ENCODE measurements at regions not wholly inside any gene's neighbourhood (a gene's known extent, or its start where the extent isn't known, plus 50 kb on each side); places are given as distances from the start of the nearest gene placed in this dataset.

GRCh38 chr7:96933067-96933645 is 72.2 kb upstream of the DLX6 start:
- DNase-seq = no peak

- DNase-seq = no peak
Measured at GRCh38 chr7:96936621-96937020, 68.7 kb upstream of the DLX6 start.

GRCh38 chr7:96942112-96942511 is 63.2 kb upstream of the DLX6 start:
- no peak for DNase-seq

GRCh38 chr7:96949766-96950165 is 55.6 kb upstream of the DLX6 start:
- no peak for DNase-seq

GRCh38 chr7:96952974-96953391 is 52.4 kb upstream of the DLX6 start:
- no peak for DNase-seq

- DNase-seq = no peak
Measured at GRCh38 chr7:96953676-96954513, 51.5 kb upstream of the DLX6 start.
